ENCODE measurements at regions not wholly inside any gene's neighbourhood (a gene's known extent, or its start where the extent isn't known, plus 50 kb on each side); places are given as distances from the start of the nearest gene placed in this dataset.

DNA sequence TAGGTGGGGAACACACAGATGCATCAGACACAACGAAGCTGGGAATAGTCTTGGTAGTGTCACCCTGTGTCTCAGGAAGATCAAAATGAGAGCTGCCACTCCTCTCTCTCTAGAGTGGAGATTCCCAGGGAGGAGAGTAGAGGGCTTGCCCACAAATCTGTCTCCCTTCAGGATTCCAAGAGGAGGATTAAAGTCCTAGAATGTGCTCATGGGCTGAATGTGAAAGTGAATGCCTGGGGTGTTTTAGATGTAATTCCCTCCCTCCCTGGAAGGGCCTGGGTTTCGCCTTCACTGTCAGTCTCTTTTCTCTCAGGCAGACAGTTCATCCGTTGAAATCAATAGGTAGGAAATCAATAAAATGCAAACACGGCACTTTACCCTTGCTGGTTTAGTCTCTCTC lies 282.6 kb upstream of the PPARGC1A start:
- no TSS peak for BruUV-seq (replicated peaks)
- H3K27ac ChIP-seq (ENCODE audit: extremely low read depth, low read depth, low read length), result no peak overlapping the region
- no peaks in the 10 kb centered on the region for H3K9me1 ChIP-seq (ENCODE audit: control insufficient read depth, insufficient read depth, low read length)
- ChIA-PET POLR2A (no interaction called here), CTCF (ENCODE audit: low intra/inter-chr PET ratio) (no interaction called here)
- no peaks in the 10 kb centered on the region for H3K4me1 ChIP-seq (replicated peaks in 1 of 2; ENCODE audit: control insufficient read depth in 2 of 2, insufficient read depth in 2 of 2, low read length in 2 of 2)
- intact Hi-C loops (cut with micrococcal nuclease) (no loop called here), in situ Hi-C loops (cut with MboI) (no loop called here)
- no peaks in the 10 kb centered on the region for H3K9me3 ChIP-seq (replicated peaks; ENCODE audit: control insufficient read depth, insufficient read depth, low read depth, low read length)
- ATAC-seq, result no peak
- no peak overlapping the region for H3K4me2 ChIP-seq (ENCODE audit: insufficient read depth, low read length)
- H4K20me1 ChIP-seq (replicated peaks; ENCODE audit: control insufficient read depth, insufficient read depth, low read length), result no peaks in the 10 kb centered on the region
- no peaks in the 10 kb centered on the region for H3K36me3 ChIP-seq (ENCODE audit: control insufficient read depth, insufficient read depth, low read length)
- WGBS (ENCODE audit: insufficient coverage, low coverage, missing lambda C conversion rate), result 0% methylated on average over 4 of the region's 4 CpGs
- H3K27me3 ChIP-seq (ENCODE audit: control insufficient read depth in 2 of 2, insufficient read depth in 2 of 2, low read length in 2 of 2), result no peaks in the 10 kb centered on the region
- FAIRE-seq, result no peak
- H3K79me2 ChIP-seq (ENCODE audit: control insufficient read depth, insufficient read depth, low read length), result no peaks in the 10 kb centered on the region
- TF ChIP-seq, protein P1, sequence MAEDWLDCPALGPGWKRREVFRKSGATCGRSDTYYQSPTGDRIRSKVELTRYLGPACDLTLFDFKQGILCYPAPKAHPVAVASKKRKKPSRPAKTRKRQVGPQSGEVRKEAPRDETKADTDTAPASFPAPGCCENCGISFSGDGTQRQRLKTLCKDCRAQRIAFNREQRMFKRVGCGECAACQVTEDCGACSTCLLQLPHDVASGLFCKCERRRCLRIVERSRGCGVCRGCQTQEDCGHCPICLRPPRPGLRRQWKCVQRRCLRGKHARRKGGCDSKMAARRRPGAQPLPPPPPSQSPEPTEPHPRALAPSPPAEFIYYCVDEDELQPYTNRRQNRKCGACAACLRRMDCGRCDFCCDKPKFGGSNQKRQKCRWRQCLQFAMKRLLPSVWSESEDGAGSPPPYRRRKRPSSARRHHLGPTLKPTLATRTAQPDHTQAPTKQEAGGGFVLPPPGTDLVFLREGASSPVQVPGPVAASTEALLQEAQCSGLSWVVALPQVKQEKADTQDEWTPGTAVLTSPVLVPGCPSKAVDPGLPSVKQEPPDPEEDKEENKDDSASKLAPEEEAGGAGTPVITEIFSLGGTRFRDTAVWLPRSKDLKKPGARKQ (CRISPR knock-in tag; IDR thresholded peaks at IDR 0.05), result no peak
- TF ChIP-seq ZNF384 (IDR thresholded peaks at IDR 0.05; ENCODE audit: low read depth, low read length) (no peak), JUNB (CRISPR knock-in tag; conservative IDR thresholded peaks at IDR 0.05) (no peak), ZNF184 (CRISPR knock-in tag; IDR thresholded peaks at IDR 0.05) (no peak), ZC3H4 (CRISPR knock-in tag; IDR thresholded peaks at IDR 0.05; ENCODE audit: borderline replicate concordance) (no peak), ETS2 (tag; IDR thresholded peaks at IDR 0.05; ENCODE audit: borderline replicate concordance, poor library complexity, severe bottlenecking) (no peak), RFX7 (CRISPR knock-in tag; IDR thresholded peaks at IDR 0.05) (no peak), NR1H2 (CRISPR knock-in tag; IDR thresholded peaks at IDR 0.05) (no peak), ZFX (CRISPR knock-in tag; IDR thresholded peaks at IDR 0.05) (no peak), THRAP3 (IDR thresholded peaks at IDR 0.05; ENCODE audit: borderline replicate concordance) (no peak)
- TF ChIP-seq, protein P2, sequence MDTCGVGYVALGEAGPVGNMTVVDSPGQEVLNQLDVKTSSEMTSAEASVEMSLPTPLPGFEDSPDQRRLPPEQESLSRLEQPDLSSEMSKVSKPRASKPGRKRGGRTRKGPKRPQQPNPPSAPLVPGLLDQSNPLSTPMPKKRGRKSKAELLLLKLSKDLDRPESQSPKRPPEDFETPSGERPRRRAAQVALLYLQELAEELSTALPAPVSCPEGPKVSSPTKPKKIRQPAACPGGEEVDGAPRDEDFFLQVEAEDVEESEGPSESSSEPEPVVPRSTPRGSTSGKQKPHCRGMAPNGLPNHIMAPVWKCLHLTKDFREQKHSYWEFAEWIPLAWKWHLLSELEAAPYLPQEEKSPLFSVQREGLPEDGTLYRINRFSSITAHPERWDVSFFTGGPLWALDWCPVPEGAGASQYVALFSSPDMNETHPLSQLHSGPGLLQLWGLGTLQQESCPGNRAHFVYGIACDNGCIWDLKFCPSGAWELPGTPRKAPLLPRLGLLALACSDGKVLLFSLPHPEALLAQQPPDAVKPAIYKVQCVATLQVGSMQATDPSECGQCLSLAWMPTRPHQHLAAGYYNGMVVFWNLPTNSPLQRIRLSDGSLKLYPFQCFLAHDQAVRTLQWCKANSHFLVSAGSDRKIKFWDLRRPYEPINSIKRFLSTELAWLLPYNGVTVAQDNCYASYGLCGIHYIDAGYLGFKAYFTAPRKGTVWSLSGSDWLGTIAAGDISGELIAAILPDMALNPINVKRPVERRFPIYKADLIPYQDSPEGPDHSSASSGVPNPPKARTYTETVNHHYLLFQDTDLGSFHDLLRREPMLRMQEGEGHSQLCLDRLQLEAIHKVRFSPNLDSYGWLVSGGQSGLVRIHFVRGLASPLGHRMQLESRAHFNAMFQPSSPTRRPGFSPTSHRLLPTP (IDR thresholded peaks at IDR 0.05; ENCODE audit: borderline replicate concordance, extremely low read depth, insufficient read length), result no peak
- H3K4me3 ChIP-seq, result no peak overlapping the region
- H3K9ac ChIP-seq (ENCODE audit: insufficient read depth in 1 of 2, low read depth in 2 of 2, low read length in 2 of 2), result no peak overlapping the region
- H2AFZ ChIP-seq (ENCODE audit: low read depth, low read length), result no peak overlapping the region
- no peak for DNase-seq (ENCODE audit: extremely low read depth in 1 of 4, low spot score in 3 of 4)
